PC-9 (cell line): ENCODE measurements at regions not wholly inside any gene's neighbourhood (a gene's known extent, or its start where the extent isn't known, plus 50 kb on each side); places are given as distances from the start of the nearest gene placed in this dataset.

ENCODE experiments used
- BruUV-seq: library from RNA; stranded (reverse); fragments of 400-500 nt; replicated peaks from 2 replicates; lab custom pipeline; 2021; lab: Mats Ljungman, UMichigan
- CTCF ChIA-PET: fragments of 300-600 bp; sonication (Branson Sonifier 250); formaldehyde crosslinking; loops from one replicate; lab custom pipeline; 2022; ENCODE audit warnings: antibody characterized with exemption; lab: Charles Lee
- POLR2A ChIA-PET: fragments of 300-600 bp; sonication (Branson Sonifier 250); formaldehyde crosslinking; loops from one replicate; lab custom pipeline; 2022; ENCODE audit warnings: antibody characterized with exemption; ENCODE audit not compliant: unreplicated experiment; lab: Charles Lee
- DNase-seq, 2 experiments: peaks; one replicate each; pipeline versions ENCODE4 v3.0.0 to v3.0.0-alpha.2; 2015 to 2022; ENCODE audit warnings: mixed read lengths in 1 of 2
- H2AFZ ChIP-seq: fragments of 200-600 bp; sonication (generic); 2 replicates; pipeline ENCODE4 v1.8.1; 2017; ENCODE audit warnings: antibody characterized with exemption
- H3F3A ChIP-seq: fragments of 200-600 bp; sonication (generic); 2 replicates; pipeline ENCODE4 v1.8.1; 2017; ENCODE audit warnings: antibody characterized with exemption, mild to moderate bottlenecking, low read depth; ENCODE audit not compliant: insufficient read depth
- H3K27ac ChIP-seq: fragments of 200-600 bp; sonication (generic); 2 replicates; pipeline ENCODE4 v1.6.1; 2016; ENCODE audit warnings: mixed run types
- H3K27me3 ChIP-seq: fragments of 200-600 bp; sonication (generic); 2 replicates; pipeline ENCODE4 v1.6.1; 2016; ENCODE audit warnings: low read depth, mixed run types; ENCODE audit not compliant: insufficient read depth
- H3K36me3 ChIP-seq: fragments of 200-600 bp; sonication (generic); 2 replicates; pipeline ENCODE4 v1.6.1; 2016; ENCODE audit warnings: low read depth, mixed run types
- H3K4me1 ChIP-seq: fragments of 200-600 bp; sonication (generic); replicated peaks from 2 replicates; pipeline ENCODE4 v1.6.1; 2016; ENCODE audit warnings: mixed run types; ENCODE audit not compliant: insufficient read depth
- H3K4me2 ChIP-seq: fragments of 200-600 bp; sonication (generic); 2 replicates; pipeline ENCODE4 v1.6.1; 2017; ENCODE audit warnings: mixed run types
- H3K4me3 ChIP-seq: fragments of 200-600 bp; sonication (generic); 2 replicates; pipeline ENCODE4 v1.6.1; 2016; ENCODE audit warnings: mixed run types
- H3K79me2 ChIP-seq: fragments of 200-600 bp; sonication (generic); 2 replicates; pipeline ENCODE4 v1.6.1; 2017; ENCODE audit warnings: low read depth, mixed run types
- H3K9me2 ChIP-seq: fragments of 200-600 bp; sonication (generic); 2 replicates; pipeline ENCODE4 v1.8.1; 2017; ENCODE audit warnings: mild to moderate bottlenecking; ENCODE audit not compliant: insufficient read depth
- H3K9me3 ChIP-seq: fragments of 200-600 bp; sonication (generic); 2 replicates; pipeline ENCODE4 v1.8.1; 2016; ENCODE audit warnings: low read depth; ENCODE audit not compliant: insufficient read depth
- H4K20me1 ChIP-seq: fragments of 200-600 bp; sonication (generic); 2 replicates; pipeline ENCODE4 v1.8.1; 2017; ENCODE audit not compliant: insufficient read depth
- CTCF ChIP-seq: fragments of 200-600 bp; sonication (generic); conservative IDR thresholded peaks from 2 replicates; pipeline ENCODE4 v1.6.1; 2017; ENCODE audit warnings: mixed run types, antibody characterized with exemption, mild to moderate bottlenecking, moderate library complexity
- EZH2 ChIP-seq: fragments of 200-600 bp; sonication (generic); IDR thresholded peaks from 2 replicates; pipeline ENCODE4 v1.8.0; 2017; ENCODE audit warnings: antibody characterized with exemption, low read depth
- intact Hi-C: fragments of 100-400 bp; cut with micrococcal nuclease; formaldehyde crosslinking; loops from one replicate; pipeline ENCODE4 v1.10.0; 2022; ENCODE audit not compliant: unreplicated experiment

DNA sequence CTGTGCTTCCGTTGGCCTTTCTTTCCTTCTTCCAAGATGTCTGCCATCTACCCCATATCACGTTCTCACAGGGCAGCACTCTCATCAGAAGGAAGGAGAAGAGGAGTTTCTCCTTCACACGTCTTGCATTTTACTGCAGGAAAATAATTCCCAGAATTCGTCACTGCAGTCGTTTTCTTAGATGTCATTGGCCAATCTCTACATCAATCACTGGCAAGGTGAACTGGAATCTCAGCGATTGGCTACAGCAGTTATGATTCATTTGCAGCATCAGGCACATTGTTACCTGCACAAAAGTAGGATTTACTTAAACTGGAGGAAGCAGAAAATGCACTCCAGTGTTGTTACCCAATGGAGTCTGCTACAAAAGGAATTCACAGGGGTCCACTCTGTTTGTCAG lies 277.2 kb upstream of the RBFOX1 start:
- ChIA-PET POLR2A (no interaction called here), CTCF (no interaction called here)
- H3K27me3 ChIP-seq = no peaks in the 10 kb centered on the region
- H3K4me1 ChIP-seq = no peaks in the 10 kb centered on the region
- H3K79me2 ChIP-seq = no peaks in the 10 kb centered on the region
- intact Hi-C loops = no loop called here
- H2AFZ ChIP-seq = no peak overlapping the region
- TF ChIP-seq EZH2 (no peak), CTCF (no peak)
- H3K4me3 ChIP-seq = no peak overlapping the region
- BruUV-seq = no TSS peak
- no peak overlapping the region for H3K27ac ChIP-seq
- no peak for DNase-seq
- H3F3A ChIP-seq = no peaks in the 10 kb centered on the region
- H3K4me2 ChIP-seq = no peak overlapping the region
- no peaks in the 10 kb centered on the region for H3K9me3 ChIP-seq
- no peaks in the 10 kb centered on the region for H3K9me2 ChIP-seq
- H4K20me1 ChIP-seq = no peaks in the 10 kb centered on the region
- H3K36me3 ChIP-seq = no peaks in the 10 kb centered on the region

DNA sequence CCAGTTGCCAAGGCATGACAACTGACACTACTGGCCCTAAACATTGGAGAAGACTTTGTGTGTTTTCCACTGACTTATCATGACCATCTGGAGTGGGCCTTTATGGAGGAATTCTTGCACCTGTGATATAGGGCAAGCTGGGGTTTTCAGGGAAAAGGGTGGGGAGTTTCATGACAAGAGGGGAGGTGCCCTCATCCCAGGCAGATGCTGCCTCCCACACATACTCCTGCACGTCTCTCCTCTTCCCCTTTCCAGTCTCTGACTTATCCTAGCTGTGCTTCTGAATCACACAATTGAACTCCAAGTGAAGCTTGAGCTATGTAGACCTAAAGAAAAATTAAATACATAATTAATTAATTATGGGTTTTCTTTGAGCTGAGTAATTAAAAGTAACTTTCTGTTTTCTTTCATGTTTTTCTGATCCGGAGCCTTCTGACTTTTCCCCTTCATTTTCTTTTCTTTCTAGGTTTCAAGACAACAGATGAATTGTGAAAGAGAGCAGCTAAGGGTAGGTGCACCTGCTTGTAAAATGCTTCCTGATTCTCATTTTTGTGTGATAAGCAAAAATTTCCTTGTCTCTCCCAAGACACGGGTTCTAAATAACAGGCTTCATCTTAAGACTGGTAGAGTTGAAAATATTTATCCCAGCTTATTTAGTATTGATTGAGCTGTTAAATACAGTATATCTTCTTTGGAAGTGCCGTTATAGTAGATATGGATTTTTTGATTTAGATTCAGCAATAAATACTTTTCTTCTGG lies 280.9 kb upstream of the RBFOX1 start:
- intact Hi-C loops = no loop called here
- H4K20me1 ChIP-seq = no peaks in the 10 kb centered on the region
- H2AFZ ChIP-seq = no peak overlapping the region
- no peaks in the 10 kb centered on the region for H3K9me2 ChIP-seq
- no peaks in the 10 kb centered on the region for H3K4me1 ChIP-seq
- no peak for DNase-seq
- H3K79me2 ChIP-seq = no peaks in the 10 kb centered on the region
- no peaks in the 10 kb centered on the region for H3K9me3 ChIP-seq
- H3K27me3 ChIP-seq = no peaks in the 10 kb centered on the region
- H3K4me2 ChIP-seq = no peak overlapping the region
- ChIA-PET CTCF (no interaction called here), POLR2A (no interaction called here)
- no peak overlapping the region for H3K27ac ChIP-seq
- no peak overlapping the region for H3K4me3 ChIP-seq
- H3F3A ChIP-seq = no peaks in the 10 kb centered on the region
- no TSS peak for BruUV-seq
- TF ChIP-seq CTCF (no peak), EZH2 (no peak)
- no peaks in the 10 kb centered on the region for H3K36me3 ChIP-seq

DNA sequence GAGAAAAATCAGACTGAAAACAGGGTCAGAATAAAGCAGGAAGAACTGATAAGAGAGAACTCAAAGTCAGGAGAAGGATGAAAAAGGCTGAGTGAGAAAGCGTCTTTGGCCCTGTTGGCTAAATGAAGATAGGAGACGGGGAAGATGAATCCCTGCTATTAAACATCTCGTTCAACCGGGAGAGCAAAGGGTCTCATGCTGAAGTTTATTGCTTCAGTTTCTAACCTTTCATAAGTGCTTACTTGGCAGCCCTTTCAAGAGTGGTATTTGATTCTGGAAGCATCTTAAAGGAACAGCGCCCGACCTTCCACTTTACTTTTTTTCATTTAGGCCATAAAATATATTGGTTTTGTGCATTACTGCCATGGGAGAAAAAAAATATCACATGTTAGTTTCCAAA lies 288.3 kb upstream of the RBFOX1 start:
- BruUV-seq = no TSS peak
- CTCF ChIA-PET = no interaction called here

More for the DNA sequence above, 288.3 kb upstream of the RBFOX1 start:
- no peak for DNase-seq
- TF ChIP-seq EZH2 (no peak), CTCF (no peak)
- POLR2A ChIA-PET = no interaction called here
- no peak overlapping the region for H3K4me3 ChIP-seq
- no peaks in the 10 kb centered on the region for H3K9me3 ChIP-seq
- 0 out of 2 replicates have a peak, but pooled peaks cover 5% of the 10 kb centered on the region for H3K27me3 ChIP-seq
- no peaks in the 10 kb centered on the region for H3K9me2 ChIP-seq
- no peaks in the 10 kb centered on the region for H3K36me3 ChIP-seq
- intact Hi-C loops = no loop called here
- H3K4me1 ChIP-seq = no peaks in the 10 kb centered on the region
- H4K20me1 ChIP-seq = no peaks in the 10 kb centered on the region; the same call in 1 of the 2 replicates
- H3F3A ChIP-seq = no peaks in the 10 kb centered on the region
- H2AFZ ChIP-seq = no peak overlapping the region
- no peak overlapping the region for H3K27ac ChIP-seq
- H3K79me2 ChIP-seq = no peaks in the 10 kb centered on the region
- no peak overlapping the region for H3K4me2 ChIP-seq
